RWPE1 (cell line): ENCODE measurements at regions not wholly inside any gene's neighbourhood (a gene's known extent, or its start where the extent isn't known, plus 50 kb on each side); places are given as distances from the start of the nearest gene placed in this dataset.

Experiments
- CTCF ChIA-PET: fragments of 350-600 bp; sonication (Branson Sonifier 250); formaldehyde crosslinking; extraction: SDS; loops from one replicate; lab custom pipeline; 2021; lab: Yijun Ruan, JAX
- POLR2A ChIA-PET: fragments of 400-600 bp; formaldehyde crosslinking; extraction: SDS; loops from one replicate; lab custom pipeline; 2020; ENCODE audit warnings: antibody characterized with exemption; ENCODE audit not compliant: low non-redundant PET; lab: Yijun Ruan, JAX
- DNase-seq: peaks from one replicate; pipeline ENCODE4 v3.0.0; 2012; ENCODE audit warnings: low spot score
- H3K27ac ChIP-seq: fragments of 450-650 bp; 2 replicates; pipeline ENCODE4 v1.5.1; 2017
- CTCF ChIP-seq: fragments of 450-650 bp; conservative IDR thresholded peaks from 2 replicates; pipeline ENCODE4 v1.5.1; 2017; ENCODE audit warnings: low read depth, mild to moderate bottlenecking

GRCh38 chr3:8266730-8267131, 234.9 kb upstream of the LMCD1 start:
- TF ChIP-seq CTCF, result no peak
- CTCF ChIA-PET, result no interaction called here
- H3K27ac ChIP-seq, result no peak overlapping the region
- no peak for DNase-seq
- POLR2A ChIA-PET, result no interaction called here

GRCh38 chr3:8273479-8273878, 228.1 kb upstream of the LMCD1 start:
- POLR2A ChIA-PET, result no interaction called here
- CTCF ChIA-PET, result no interaction called here
- no peak for TF ChIP-seq CTCF
- no peak for DNase-seq
- no peak overlapping the region for H3K27ac ChIP-seq

DNA sequence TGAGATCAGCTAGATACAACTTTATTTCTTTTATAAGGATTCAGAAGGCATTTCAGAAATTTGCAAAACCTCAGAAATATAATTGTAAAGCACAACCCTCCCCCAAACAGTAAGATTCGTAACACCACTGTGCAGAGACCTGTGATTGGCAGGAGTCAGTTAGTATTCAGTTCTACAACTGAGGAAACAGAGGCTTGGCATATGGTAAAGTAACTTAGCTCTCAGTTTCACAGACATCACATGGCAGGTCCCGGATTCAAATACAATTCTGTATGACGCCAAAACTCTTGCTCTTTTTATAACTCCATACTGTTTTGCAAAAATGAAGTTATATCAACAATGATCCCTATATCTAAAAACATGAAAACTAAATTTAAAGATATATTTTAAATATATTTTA, 225.6 kb upstream of the LMCD1 start:
- no peak for DNase-seq
- H3K27ac ChIP-seq, result no peak overlapping the region
- TF ChIP-seq CTCF, result no peak
- ChIA-PET POLR2A (no interaction called here), CTCF (no interaction called here)

DNA sequence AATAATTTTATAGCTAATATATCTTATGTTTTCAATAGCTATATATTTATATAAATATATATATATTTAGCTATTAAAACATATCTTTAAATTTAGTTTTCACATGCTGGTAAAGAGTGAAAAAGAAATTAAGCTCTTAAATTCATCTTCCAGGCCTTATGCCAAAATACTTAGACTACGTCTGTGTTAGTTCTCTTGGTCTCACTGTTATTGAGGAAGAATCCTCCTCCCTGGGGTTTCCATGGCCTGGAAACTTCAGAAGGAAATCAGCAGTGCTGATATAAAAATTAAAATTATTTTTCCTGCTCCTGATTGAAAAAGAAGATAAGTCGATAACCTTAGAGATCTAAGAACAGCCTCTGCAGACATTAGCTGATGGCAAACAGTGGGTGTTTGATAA, 225.1 kb upstream of the LMCD1 start:
- H3K27ac ChIP-seq, result no peak overlapping the region
- TF ChIP-seq CTCF, result no peak
- ChIA-PET POLR2A (no interaction called here), CTCF (no interaction called here)
- no peak for DNase-seq

DNA sequence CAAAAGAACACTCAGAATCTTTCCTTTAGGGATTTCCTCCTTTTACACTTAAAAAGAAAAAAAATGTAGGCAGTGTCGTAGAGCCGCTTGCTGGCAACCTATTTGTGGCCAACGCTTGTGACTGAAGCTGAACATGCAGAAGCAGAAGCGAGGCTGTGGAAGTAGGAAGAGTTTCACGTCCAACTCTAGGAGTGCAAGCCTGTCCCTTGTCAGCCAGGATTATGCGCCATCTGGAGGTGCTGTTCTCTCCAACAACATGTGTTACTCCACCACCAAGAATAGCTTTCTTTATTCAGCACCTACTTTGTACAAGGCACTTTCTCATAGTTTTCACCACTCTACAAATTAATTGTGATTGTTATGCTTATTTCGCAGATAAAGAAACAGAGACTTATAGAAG, 223.2 kb upstream of the LMCD1 start:
- CTCF ChIA-PET, result no interaction called here

GRCh38 chr3:8279476-8279875, 222.1 kb upstream of the LMCD1 start:
- no peak overlapping the region for H3K27ac ChIP-seq
- no peak for DNase-seq
- ChIA-PET CTCF (interaction anchor here (0.7 kb wide), 1 partner anchor 62 kb away, joined by 4 read pairs; no protein-coding TSS in a partner anchor), POLR2A (no interaction called here)
- TF ChIP-seq CTCF, result no peak

More for the DNA sequence above, 223.2 kb upstream of the LMCD1 start:
- no peak for TF ChIP-seq CTCF
- POLR2A ChIA-PET, result no interaction called here
- no peak for DNase-seq
- H3K27ac ChIP-seq, result no peak overlapping the region
